K562 (cell line): ENCODE measurements at regions not wholly inside any gene's neighbourhood (a gene's known extent, or its start where the extent isn't known, plus 50 kb on each side); places are given as distances from the start of the nearest gene placed in this dataset.

Source experiments
- ATAC-seq: fragments of 200-7000 bp; cut with Tn5 transposase; 3 replicates; pipeline ENCODE4 v1.9.1; 2020; ENCODE audit warnings: moderate library complexity
- BruUV-seq: library from RNA; stranded (reverse); fragments of 400-500 nt; replicated peaks from 2 replicates; lab custom pipeline; 2021; lab: Mats Ljungman, UMichigan
- CTCF ChIA-PET: fragments of 300-600 bp; formaldehyde crosslinking; extraction: SDS; loops from one replicate; lab custom pipeline; 2021; ENCODE audit warnings: low intra/inter-chr PET ratio; lab: Yijun Ruan, JAX
- POLR2A ChIA-PET: fragments of 300-600, 350-650 bp; sonication (Branson Sonifier 250); formaldehyde crosslinking; extraction: SDS; loops from one replicate; lab custom pipeline; 2021; ENCODE audit warnings: antibody characterized with exemption, inconsistent platforms; lab: Yijun Ruan, JAX
- DNase-seq, 4 experiments: peaks; one replicate each; pipeline versions ENCODE4 v3.0.0 to v3.0.0-alpha.2; 2011 to 2018; ENCODE audit warnings: low spot score in 3 of 4, mixed read lengths in 3 of 4; ENCODE audit errors: extremely low read depth in 1 of 4
- FAIRE-seq: peaks from 2 replicates; lab custom pipeline; 2011; peaks lifted over from hg19 to GRCh38; lab: Jason Lieb, UNC
- H2AFZ ChIP-seq: 2 replicates; pipeline ENCODE4 v1.6.0; 2011; ENCODE audit warnings: low read depth, low read length, control low read depth, inconsistent platforms
- H3K27ac ChIP-seq: fragments of 200-600 bp; 3 replicates; pipeline ENCODE4 v1.8.0; 2011; ENCODE audit warnings: low read depth, mild to moderate bottlenecking, control low read depth, inconsistent platforms, low read length, moderate library complexity, mixed read lengths; ENCODE audit errors: extremely low read depth
- H3K27me3 ChIP-seq, 2 experiments: fragments of 300-600 bp in 1 of 2; 2 replicates in 1 of 2; 3 replicates in 1 of 2; pipeline versions ENCODE4 v1.6.0 to v1.8.0; 2011; ENCODE audit warnings: inconsistent platforms in 2 of 2, low read length in 2 of 2, mild to moderate bottlenecking in 1 of 2, mixed read lengths in 1 of 2, moderate library complexity in 1 of 2; ENCODE audit not compliant: control insufficient read depth in 2 of 2, insufficient read depth in 2 of 2
- H3K36me3 ChIP-seq: fragments of 300-600 bp; 3 replicates; pipeline ENCODE4 v1.8.0; 2011; ENCODE audit warnings: mild to moderate bottlenecking, low read length, inconsistent platforms; ENCODE audit not compliant: control insufficient read depth, insufficient read depth
- H3K4me1 ChIP-seq, 2 experiments: fragments of 200-600 bp in 1 of 2; replicated peaks in 1 of 2; 2 replicates in 1 of 2; 3 replicates in 1 of 2; pipeline versions ENCODE4 v1.5.1 to v1.8.0; 2011; ENCODE audit warnings: inconsistent platforms in 2 of 2, low read length in 2 of 2, mild to moderate bottlenecking in 1 of 2, mixed read lengths in 1 of 2, moderate library complexity in 1 of 2; ENCODE audit not compliant: control insufficient read depth in 2 of 2, insufficient read depth in 2 of 2
- H3K4me2 ChIP-seq: 2 replicates; pipeline ENCODE4 v1.6.1; 2011; ENCODE audit warnings: low read length, control low read depth, inconsistent platforms, mixed read lengths; ENCODE audit not compliant: insufficient read depth
- H3K4me3 ChIP-seq: fragments of 200-600 bp; sonication (generic), shearing (Covaris generic); 2 replicates; pipeline ENCODE4 v1.5.1; 2016; ENCODE audit warnings: control low read depth, inconsistent platforms
- H3K79me2 ChIP-seq: fragments of 200-600 bp; 3 replicates; pipeline ENCODE4 v1.8.0; 2011; ENCODE audit warnings: low read length, inconsistent platforms; ENCODE audit not compliant: control insufficient read depth, insufficient read depth
- H3K9ac ChIP-seq, 2 experiments: 2 replicates each; pipeline versions ENCODE4 v1.6.0 to v1.6.1; 2011; ENCODE audit warnings: low read depth in 2 of 2, low read length in 2 of 2, control low read depth in 1 of 2, inconsistent platforms in 1 of 2, mild to moderate bottlenecking in 1 of 2, mixed read lengths in 1 of 2; ENCODE audit not compliant: insufficient read depth in 1 of 2
- H3K9me1 ChIP-seq: one replicate; pipeline ENCODE4 v1.6.0; 2011; ENCODE audit warnings: inconsistent platforms, mild to moderate bottlenecking, low read length, moderate library complexity; ENCODE audit not compliant: control insufficient read depth, insufficient read depth
- H3K9me3 ChIP-seq: replicated peaks from 2 replicates; pipeline ENCODE4 v1.5.1; 2011; ENCODE audit warnings: low read depth, low read length, inconsistent platforms; ENCODE audit not compliant: control insufficient read depth, insufficient read depth
- H4K20me1 ChIP-seq: replicated peaks from 2 replicates; pipeline ENCODE4 v1.6.1; 2011; ENCODE audit warnings: low read length, inconsistent platforms, mixed read lengths; ENCODE audit not compliant: control insufficient read depth, insufficient read depth
- ILF3 ChIP-seq: fragments of 450-650 bp; IDR thresholded peaks from 2 replicates; pipeline ENCODE4 v1.6.1; 2018; ENCODE audit warnings: antibody characterized with exemption, mild to moderate bottlenecking, moderate library complexity, borderline replicate concordance
- TEAD2 ChIP-seq: fragments of 450-650 bp; IDR thresholded peaks from 2 replicates; pipeline ENCODE4 v1.6.1; 2016; ENCODE audit warnings: missing genetic modification characterization, control low read depth, missing compliant biosample characterization
- THAP7 ChIP-seq: fragments of 250-450 bp; sonication (Bioruptor Pico); IDR thresholded peaks from 2 replicates; pipeline ENCODE4 v1.5.0; 2021
- WGBS: fragments of 100-300 bp; shearing (Covaris generic); methylation state at CpG from one replicate; pipeline ENCODE4 v1.1.6; 2016; ENCODE audit warnings: low coverage, mixed read lengths; ENCODE audit not compliant: insufficient coverage; ENCODE audit errors: missing lambda C conversion rate; 5-methylcytosine and 5-hydroxymethylcytosine counted together
- in situ Hi-C: fragments of 300-500 bp; cut with MboI; formaldehyde crosslinking; loops from 4 replicates; pipeline ENCODE4 v1.15.0; 2018; ENCODE audit warnings: inconsistent platforms, mixed read lengths
- intact Hi-C: fragments of 100-400 bp; cut with micrococcal nuclease; formaldehyde crosslinking; loops from 2 replicates; pipeline ENCODE4 v1.14.2; 2022
- TF ChIP-seq, protein P1 (sequence below): fragments of 150-350 bp; conservative IDR thresholded peaks from 2 replicates; pipeline ENCODE4 v1.6.1; 2014; ENCODE audit warnings: low read length

DNA sequence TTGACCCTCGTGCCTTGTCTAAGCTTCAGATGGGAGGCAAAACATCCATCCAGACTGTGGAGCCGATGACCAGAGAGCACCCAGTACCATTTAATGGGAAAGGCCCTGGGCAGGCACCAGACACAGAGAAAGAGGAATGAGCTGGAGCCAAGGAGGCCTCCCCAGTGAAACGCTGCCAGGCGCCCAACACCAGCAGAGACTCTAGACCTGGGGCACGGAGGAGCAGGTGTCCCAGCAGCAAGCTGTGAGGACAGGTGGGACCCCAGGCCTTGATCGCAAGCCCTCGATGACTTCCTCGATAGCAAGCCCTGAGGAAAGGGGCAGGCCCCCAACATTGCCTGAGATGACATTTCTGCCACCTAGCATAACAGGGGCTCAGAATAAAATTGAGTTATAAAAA, 62.2 kb upstream of the SIAH1 start:
- intact Hi-C loops, result no loop called here
- Histone ChIP-seq H2AFZ (no peak overlapping the region), H3K9me3 (no peaks in the 10 kb centered on the region), H4K20me1 (no peaks in the 10 kb centered on the region), H3K79me2 (no peaks in the 10 kb centered on the region), H3K4me1 (no peaks in the 10 kb centered on the region; a peak in 1 of 5 replicates), H3K36me3 (no peaks in the 10 kb centered on the region), H3K9ac (no peak overlapping the region), H3K4me3 (no peak overlapping the region), H3K9me1 (peaks cover 3% of the 10 kb centered on the region), H3K27me3 (peaks cover 0 to 24% of the 10 kb centered on the region in 2 experiments; a peak in 3 of 5 replicates), H3K4me2 (no peak overlapping the region), H3K27ac (no peak overlapping the region)
- FAIRE-seq, result no peak
- in situ Hi-C loops, result no loop called here
- no peak for DNase-seq
- WGBS, result 15% methylated on average over 8 of the region's 8 CpGs
- POLR2A ChIA-PET, result interaction anchor here (0.6 to 1.3 kb wide), 3 partner anchors 10 to 284 kb away, joined by 3 read pairs; no protein-coding TSS in a partner anchor
- CTCF ChIA-PET, result no interaction called here
- no TSS peak for BruUV-seq
- TF ChIP-seq ILF3 (no peak), THAP7 (CRISPR knock-in tag) (no peak), TEAD2 (no peak)
- TF ChIP-seq, protein P1, sequence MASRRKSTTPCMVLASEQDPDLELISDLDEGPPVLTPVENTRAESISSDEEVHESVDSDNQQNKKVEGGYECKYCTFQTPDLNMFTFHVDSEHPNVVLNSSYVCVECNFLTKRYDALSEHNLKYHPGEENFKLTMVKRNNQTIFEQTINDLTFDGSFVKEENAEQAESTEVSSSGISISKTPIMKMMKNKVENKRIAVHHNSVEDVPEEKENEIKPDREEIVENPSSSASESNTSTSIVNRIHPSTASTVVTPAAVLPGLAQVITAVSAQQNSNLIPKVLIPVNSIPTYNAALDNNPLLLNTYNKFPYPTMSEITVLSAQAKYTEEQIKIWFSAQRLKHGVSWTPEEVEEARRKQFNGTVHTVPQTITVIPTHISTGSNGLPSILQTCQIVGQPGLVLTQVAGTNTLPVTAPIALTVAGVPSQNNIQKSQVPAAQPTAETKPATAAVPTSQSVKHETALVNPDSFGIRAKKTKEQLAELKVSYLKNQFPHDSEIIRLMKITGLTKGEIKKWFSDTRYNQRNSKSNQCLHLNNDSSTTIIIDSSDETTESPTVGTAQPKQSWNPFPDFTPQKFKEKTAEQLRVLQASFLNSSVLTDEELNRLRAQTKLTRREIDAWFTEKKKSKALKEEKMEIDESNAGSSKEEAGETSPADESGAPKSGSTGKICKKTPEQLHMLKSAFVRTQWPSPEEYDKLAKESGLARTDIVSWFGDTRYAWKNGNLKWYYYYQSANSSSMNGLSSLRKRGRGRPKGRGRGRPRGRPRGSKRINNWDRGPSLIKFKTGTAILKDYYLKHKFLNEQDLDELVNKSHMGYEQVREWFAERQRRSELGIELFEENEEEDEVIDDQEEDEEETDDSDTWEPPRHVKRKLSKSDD, result no peak
- ATAC-seq, result no peak
